B cell (primary cell): ENCODE measurements at regions not wholly inside any gene's neighbourhood (a gene's known extent, or its start where the extent isn't known, plus 50 kb on each side); places are given as distances from the start of the nearest gene placed in this dataset.

Experiments used
- EZH2 ChIP-seq: IDR thresholded peaks from 2 replicates; pipeline ENCODE4 v1.6.1; 2012; ENCODE audit warnings: borderline replicate concordance, low read depth, mild to moderate bottlenecking, moderate library complexity, low read length; ENCODE audit not compliant: insufficient read depth, poor library complexity, severe bottlenecking
- TF ChIP-seq, protein P1 (sequence below): fragments of 200-600 bp; IDR thresholded peaks from one replicate; pipeline ENCODE4 v1.8.0; 2022; ENCODE audit warnings: antibody characterized with exemption, mild to moderate bottlenecking

DNA sequence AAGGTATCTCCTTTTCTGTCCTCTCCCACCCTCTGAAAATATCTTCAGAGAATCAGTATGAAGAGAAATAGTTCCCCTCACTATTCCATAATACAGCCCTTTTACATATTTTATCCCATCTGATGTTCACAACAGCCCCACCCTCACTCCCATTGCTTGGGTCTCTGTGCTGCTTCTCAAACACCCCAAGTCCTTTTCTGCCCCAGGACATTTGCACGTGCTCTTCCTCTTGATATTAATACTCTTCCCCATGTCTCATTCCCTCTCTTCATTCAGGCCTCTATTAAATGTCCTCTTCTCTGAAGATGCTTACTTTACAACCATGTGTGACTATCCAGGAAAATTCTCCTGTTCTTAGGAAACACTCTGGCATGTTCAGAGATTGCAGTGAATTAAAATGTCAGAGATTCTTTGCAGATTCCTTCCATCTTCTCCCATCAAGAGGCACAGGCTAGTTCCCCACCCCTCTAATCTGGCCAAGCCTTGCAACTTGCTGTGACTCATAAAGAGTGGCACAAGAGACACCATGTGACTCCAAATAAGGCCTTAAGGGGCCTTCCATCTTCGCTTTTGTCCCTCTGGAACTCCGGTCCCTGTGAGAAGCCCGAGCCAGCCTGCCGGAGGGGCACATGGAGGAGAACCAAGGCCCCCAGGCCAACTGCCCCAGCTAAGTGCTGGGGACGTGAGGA is 128.5 kb downstream of the CHSY1 start:
- TF ChIP-seq, protein P1, sequence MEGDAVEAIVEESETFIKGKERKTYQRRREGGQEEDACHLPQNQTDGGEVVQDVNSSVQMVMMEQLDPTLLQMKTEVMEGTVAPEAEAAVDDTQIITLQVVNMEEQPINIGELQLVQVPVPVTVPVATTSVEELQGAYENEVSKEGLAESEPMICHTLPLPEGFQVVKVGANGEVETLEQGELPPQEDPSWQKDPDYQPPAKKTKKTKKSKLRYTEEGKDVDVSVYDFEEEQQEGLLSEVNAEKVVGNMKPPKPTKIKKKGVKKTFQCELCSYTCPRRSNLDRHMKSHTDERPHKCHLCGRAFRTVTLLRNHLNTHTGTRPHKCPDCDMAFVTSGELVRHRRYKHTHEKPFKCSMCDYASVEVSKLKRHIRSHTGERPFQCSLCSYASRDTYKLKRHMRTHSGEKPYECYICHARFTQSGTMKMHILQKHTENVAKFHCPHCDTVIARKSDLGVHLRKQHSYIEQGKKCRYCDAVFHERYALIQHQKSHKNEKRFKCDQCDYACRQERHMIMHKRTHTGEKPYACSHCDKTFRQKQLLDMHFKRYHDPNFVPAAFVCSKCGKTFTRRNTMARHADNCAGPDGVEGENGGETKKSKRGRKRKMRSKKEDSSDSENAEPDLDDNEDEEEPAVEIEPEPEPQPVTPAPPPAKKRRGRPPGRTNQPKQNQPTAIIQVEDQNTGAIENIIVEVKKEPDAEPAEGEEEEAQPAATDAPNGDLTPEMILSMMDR = no peak
- TF ChIP-seq EZH2 = no peak
